Upper lobe of left lung (tissue), 4 donors: ENCODE measurements at regions not wholly inside any gene's neighbourhood (a gene's known extent, or its start where the extent isn't known, plus 50 kb on each side); places are given as distances from the start of the nearest gene placed in this dataset.

Experiments used
- CTCF ChIP-seq, 6 experiments: fragments of 450-650 bp in 4 of 6; fragments of 200-600 bp in 2 of 6; sonication (generic) in 2 of 6; IDR thresholded peaks; one replicate each; pipeline ENCODE4 v1.5.1; 2016 to 2019; ENCODE audit warnings: antibody characterized with exemption in 6 of 6
- EP300 ChIP-seq, 4 donors: sonication (generic); formaldehyde crosslinking; IDR thresholded peaks; one replicate each; pipeline ENCODE4 v1.5.1; 2017; ENCODE audit warnings: antibody characterized with exemption in 4 of 4, control low read depth in 2 of 4
- POLR2A ChIP-seq, 4 donors: fragments of 450-650 bp; IDR thresholded peaks; one replicate each; pipeline ENCODE4 v1.5.1; 2016 to 2017; ENCODE audit warnings: antibody characterized with exemption in 4 of 4, mild to moderate bottlenecking in 2 of 4

- TF ChIP-seq POLR2A (IDR thresholded peaks at IDR 0.05) (no peak), CTCF (IDR thresholded peaks at IDR 0.05) (no peak), EP300 (IDR thresholded peaks at IDR 0.05) (no peak)
Observed at GRCh38 chrX:104342065-104342464, 87.3 kb upstream of the ESX1 start.
